PC-3 (cell line): ENCODE measurements at regions not wholly inside any gene's neighbourhood (a gene's known extent, or its start where the extent isn't known, plus 50 kb on each side); places are given as distances from the start of the nearest gene placed in this dataset.

Source experiments
- ATAC-seq: fragments of 200-7000 bp; cut with Tn5 transposase; 2 replicates; pipeline ENCODE4 v1.9.1; 2020; ENCODE audit warnings: mild to moderate bottlenecking, moderate library complexity
- BruUV-seq: library from RNA; stranded (reverse); fragments of 400-500 nt; replicated peaks from 2 replicates; lab custom pipeline; 2021; lab: Mats Ljungman, UMichigan
- CTCF ChIA-PET: fragments of 300-600 bp; sonication (Branson Sonifier 250); formaldehyde crosslinking; loops from one replicate; lab custom pipeline; 2022; ENCODE audit warnings: antibody characterized with exemption; lab: Charles Lee
- POLR2A ChIA-PET: fragments of 300-600 bp; sonication (Branson Sonifier 250); formaldehyde crosslinking; loops from one replicate; lab custom pipeline; 2022; ENCODE audit warnings: antibody characterized with exemption; ENCODE audit not compliant: unreplicated experiment; lab: Charles Lee
- DNase-seq: peaks from one replicate; pipeline ENCODE4 v3.0.0-alpha.2; 2015
- H2AFZ ChIP-seq: fragments of 300-600 bp; sonication (generic); 2 replicates; pipeline ENCODE4 v1.6.0; 2016; ENCODE audit warnings: antibody characterized with exemption, low read length
- H3F3A ChIP-seq: fragments of 300-600 bp; sonication (generic); one replicate; pipeline ENCODE4 v1.6.0; 2017; ENCODE audit warnings: antibody characterized with exemption, low read length, control low read depth, mild to moderate bottlenecking; ENCODE audit not compliant: unreplicated experiment
- H3K27ac ChIP-seq: fragments of 300-600 bp; sonication (generic); 2 replicates; pipeline ENCODE4 v1.5.1; 2016; ENCODE audit warnings: mild to moderate bottlenecking, low read length
- H3K27me3 ChIP-seq: fragments of 300-600 bp; sonication (generic); 2 replicates; pipeline ENCODE4 v1.6.1; 2016; ENCODE audit warnings: low read length, mixed read lengths
- H3K36me3 ChIP-seq: fragments of 300-600 bp; sonication (generic); 2 replicates; pipeline ENCODE4 v1.6.1; 2016; ENCODE audit warnings: low read depth, mixed run types, low read length, mixed read lengths
- H3K4me1 ChIP-seq: fragments of 300-600 bp; sonication (generic); 2 replicates; pipeline ENCODE4 v1.5.1; 2016; ENCODE audit warnings: low read length; ENCODE audit not compliant: insufficient read depth
- H3K4me2 ChIP-seq: fragments of 300-600 bp; sonication (generic); 2 replicates; pipeline ENCODE4 v1.6.0; 2016; ENCODE audit warnings: low read length
- H3K4me3 ChIP-seq: fragments of 300-600 bp; sonication (generic); 2 replicates; pipeline ENCODE4 v1.5.1; 2016; ENCODE audit warnings: mild to moderate bottlenecking, low read length, mixed read lengths
- H3K79me2 ChIP-seq: fragments of 300-600 bp; sonication (generic); 2 replicates; pipeline ENCODE4 v1.6.1; 2017; ENCODE audit warnings: low read length, mixed read lengths
- H3K9ac ChIP-seq: fragments of 300-600 bp; sonication (generic); 2 replicates; pipeline ENCODE4 v1.6.0; 2016; ENCODE audit warnings: mild to moderate bottlenecking, low read length
- H3K9me2 ChIP-seq: fragments of 300-600 bp; sonication (generic); replicated peaks from 2 replicates; pipeline ENCODE4 v1.6.1; 2016; ENCODE audit warnings: mixed run types, low read length, mixed read lengths
- H3K9me3 ChIP-seq: fragments of 300-600 bp; sonication (generic); 2 replicates; pipeline ENCODE4 v1.6.1; 2016; ENCODE audit warnings: low read length, mixed read lengths
- H4K20me1 ChIP-seq: fragments of 300-600 bp; sonication (generic); 2 replicates; pipeline ENCODE4 v1.6.1; 2016; ENCODE audit warnings: low read length, mixed read lengths
- EZH2 ChIP-seq: fragments of 300-600 bp; sonication (generic); IDR thresholded peaks from one replicate; pipeline ENCODE4 v1.6.1; 2017; ENCODE audit warnings: antibody characterized with exemption, mild to moderate bottlenecking, low read length; ENCODE audit not compliant: unreplicated experiment
- EZH2phosphoT487 ChIP-seq: fragments of 300-600 bp; sonication (generic); IDR thresholded peaks from 2 replicates; pipeline ENCODE4 v1.6.1; 2018; ENCODE audit warnings: mild to moderate bottlenecking, antibody characterized with exemption, low read length, borderline replicate concordance
- intact Hi-C: fragments of 100-400 bp; cut with micrococcal nuclease; formaldehyde crosslinking; loops from 2 replicates; pipeline ENCODE4 v1.9.0; 2023
- TF ChIP-seq, protein P1 (sequence below): fragments of 300-600 bp; sonication (generic); conservative IDR thresholded peaks from 2 replicates; pipeline ENCODE4 v1.5.1; 2017; ENCODE audit warnings: antibody characterized with exemption, low read depth, mild to moderate bottlenecking, low read length

- no peaks in the 10 kb centered on the region for H3K9me2 ChIP-seq
- H4K20me1 ChIP-seq = no peaks in the 10 kb centered on the region
- no peaks in the 10 kb centered on the region for H3K27me3 ChIP-seq
- H3K4me1 ChIP-seq = peaks cover 32% of the 10 kb centered on the region
- no peak for DNase-seq
- ChIA-PET CTCF (no interaction called here), POLR2A (no interaction called here)
- intact Hi-C loops = loop anchor here (2.0 kb wide), 1 partner anchor 65 kb away; no protein-coding TSS in a partner anchor
- no peaks in the 10 kb centered on the region for H3K36me3 ChIP-seq
- no peak for ATAC-seq
- TSS peak; percentile 44 for BruUV-seq
- peak overlapping the region; percentile 69 for H2AFZ ChIP-seq
- no peaks in the 10 kb centered on the region for H3K9me3 ChIP-seq
- TF ChIP-seq, protein P1, sequence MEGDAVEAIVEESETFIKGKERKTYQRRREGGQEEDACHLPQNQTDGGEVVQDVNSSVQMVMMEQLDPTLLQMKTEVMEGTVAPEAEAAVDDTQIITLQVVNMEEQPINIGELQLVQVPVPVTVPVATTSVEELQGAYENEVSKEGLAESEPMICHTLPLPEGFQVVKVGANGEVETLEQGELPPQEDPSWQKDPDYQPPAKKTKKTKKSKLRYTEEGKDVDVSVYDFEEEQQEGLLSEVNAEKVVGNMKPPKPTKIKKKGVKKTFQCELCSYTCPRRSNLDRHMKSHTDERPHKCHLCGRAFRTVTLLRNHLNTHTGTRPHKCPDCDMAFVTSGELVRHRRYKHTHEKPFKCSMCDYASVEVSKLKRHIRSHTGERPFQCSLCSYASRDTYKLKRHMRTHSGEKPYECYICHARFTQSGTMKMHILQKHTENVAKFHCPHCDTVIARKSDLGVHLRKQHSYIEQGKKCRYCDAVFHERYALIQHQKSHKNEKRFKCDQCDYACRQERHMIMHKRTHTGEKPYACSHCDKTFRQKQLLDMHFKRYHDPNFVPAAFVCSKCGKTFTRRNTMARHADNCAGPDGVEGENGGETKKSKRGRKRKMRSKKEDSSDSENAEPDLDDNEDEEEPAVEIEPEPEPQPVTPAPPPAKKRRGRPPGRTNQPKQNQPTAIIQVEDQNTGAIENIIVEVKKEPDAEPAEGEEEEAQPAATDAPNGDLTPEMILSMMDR = no peak
- TF ChIP-seq EZH2 = no peak
- no peak for TF ChIP-seq EZH2phosphoT487
- peak overlapping the region; percentile 4; the same call in 1 of the 2 replicates for H3K9ac ChIP-seq
- H3K27ac ChIP-seq = peak overlapping the region; percentile 73
- no peaks in the 10 kb centered on the region for H3K79me2 ChIP-seq
- no peaks in the 10 kb centered on the region for H3F3A ChIP-seq
- H3K4me2 ChIP-seq = peak overlapping the region; percentile 67
- peak overlapping the region; percentile 21; the same call in 1 of the 2 replicates for H3K4me3 ChIP-seq
Observed at GRCh38 chr15:99507504-99508310, 58.1 kb upstream of the MEF2A start.

- Histone ChIP-seq H3K79me2 (no peaks in the 10 kb centered on the region), H3K4me2 (peak overlapping the region; percentile 67), H3F3A (no peaks in the 10 kb centered on the region), H3K4me3 (peak overlapping the region; percentile 21; the same call in 1 of the 2 replicates), H3K27me3 (no peaks in the 10 kb centered on the region), H2AFZ (peak overlapping the region; percentile 69), H3K9me2 (no peaks in the 10 kb centered on the region), H3K9me3 (no peaks in the 10 kb centered on the region), H3K4me1 (peaks cover 32% of the 10 kb centered on the region), H4K20me1 (no peaks in the 10 kb centered on the region), H3K36me3 (no peaks in the 10 kb centered on the region), H3K9ac (peak overlapping the region; percentile 4; the same call in 1 of the 2 replicates), H3K27ac (peak overlapping the region; percentile 73)
- POLR2A ChIA-PET = no interaction called here
- DNase-seq (peak; percentile 78), ATAC-seq (peak; percentile 78)
- no TSS peak for BruUV-seq
- TF ChIP-seq EZH2phosphoT487 = no peak
- TF ChIP-seq, protein P1 = no peak
- no peak for TF ChIP-seq EZH2
- intact Hi-C loops = loop anchor here (2.0 kb wide), 1 partner anchor 65 kb away; no protein-coding TSS in a partner anchor
- CTCF ChIA-PET = no interaction called here
Observed at GRCh38 chr15:99508311-99508645, 57.5 kb upstream of the MEF2A start.
